ENCODE measurements at regions not wholly inside any gene's neighbourhood (a gene's known extent, or its start where the extent isn't known, plus 50 kb on each side); places are given as distances from the start of the nearest gene placed in this dataset.

DNA sequence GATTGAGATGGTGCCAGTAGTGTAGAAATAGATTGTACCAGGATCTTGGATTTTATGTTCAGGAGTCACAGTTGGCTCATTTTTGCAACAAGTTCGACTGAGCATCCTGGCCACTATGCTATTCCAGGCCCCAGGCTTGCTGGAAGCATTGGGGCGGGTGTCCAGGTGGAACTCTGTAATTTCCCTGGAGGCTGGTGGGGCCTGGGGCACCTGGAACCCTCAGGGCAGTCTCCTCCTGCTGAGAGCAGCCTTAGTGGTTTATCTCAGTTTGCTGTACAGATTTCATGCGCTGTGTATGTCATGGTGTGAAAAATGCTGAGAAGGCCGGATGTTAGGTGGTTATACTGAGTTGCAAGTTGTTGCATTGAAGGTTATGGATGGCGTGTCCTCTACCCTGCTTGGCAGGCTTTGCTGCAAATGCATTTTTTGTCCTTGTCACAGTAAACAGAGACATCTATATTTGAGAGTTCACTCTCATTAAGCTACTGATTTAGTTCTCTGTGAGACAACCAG lies 135.1 kb upstream of the MYLIP start:
- DNase-seq = no peak

- no peak for DNase-seq
Measured at GRCh38 chr6:15990179-15990578, 138.7 kb upstream of the MYLIP start.

DNA sequence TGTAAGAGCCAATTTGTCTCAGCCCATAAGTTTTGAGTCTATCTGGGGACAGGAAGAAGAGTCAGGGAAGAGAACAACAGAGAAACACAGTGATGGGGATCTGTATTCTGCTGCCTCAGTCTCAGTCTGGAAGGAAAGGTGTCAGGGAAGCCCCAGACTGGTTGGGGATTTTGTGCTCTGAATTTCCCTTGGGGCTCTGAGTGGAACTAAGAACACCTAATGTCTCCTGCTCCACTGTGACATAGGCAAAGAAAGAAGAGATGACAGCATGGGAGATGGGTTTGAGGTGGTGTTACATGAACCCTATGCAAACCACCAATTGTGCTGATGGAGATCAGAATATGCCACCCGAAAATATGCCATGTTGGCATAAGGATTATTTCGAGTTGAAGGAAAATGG lies 139.5 kb upstream of the MYLIP start:
- no peak for DNase-seq

DNA sequence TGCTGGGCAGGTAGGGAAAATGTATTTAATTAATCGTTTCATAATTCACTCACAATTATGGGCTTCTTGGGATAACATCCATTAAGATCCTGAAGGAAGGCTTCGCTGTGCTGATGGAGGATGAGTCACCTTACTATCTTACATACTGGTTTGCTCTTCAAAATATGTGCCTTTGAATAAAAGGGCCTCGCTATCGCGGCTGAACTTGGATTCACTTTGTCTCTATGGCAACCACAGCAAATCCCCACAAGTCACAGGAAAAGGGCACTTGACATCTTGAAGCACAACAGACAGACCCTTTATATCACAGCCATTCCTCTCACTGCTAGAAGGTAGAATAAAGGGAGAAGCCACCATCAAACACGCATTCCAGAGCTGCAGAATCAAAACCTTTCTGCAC lies 141.3 kb upstream of the MYLIP start:
- peak; percentile 67 to 88 for DNase-seq

- no peak for DNase-seq
Measured at GRCh38 chr6:15986027-15986629, 142.8 kb upstream of the MYLIP start.

DNA sequence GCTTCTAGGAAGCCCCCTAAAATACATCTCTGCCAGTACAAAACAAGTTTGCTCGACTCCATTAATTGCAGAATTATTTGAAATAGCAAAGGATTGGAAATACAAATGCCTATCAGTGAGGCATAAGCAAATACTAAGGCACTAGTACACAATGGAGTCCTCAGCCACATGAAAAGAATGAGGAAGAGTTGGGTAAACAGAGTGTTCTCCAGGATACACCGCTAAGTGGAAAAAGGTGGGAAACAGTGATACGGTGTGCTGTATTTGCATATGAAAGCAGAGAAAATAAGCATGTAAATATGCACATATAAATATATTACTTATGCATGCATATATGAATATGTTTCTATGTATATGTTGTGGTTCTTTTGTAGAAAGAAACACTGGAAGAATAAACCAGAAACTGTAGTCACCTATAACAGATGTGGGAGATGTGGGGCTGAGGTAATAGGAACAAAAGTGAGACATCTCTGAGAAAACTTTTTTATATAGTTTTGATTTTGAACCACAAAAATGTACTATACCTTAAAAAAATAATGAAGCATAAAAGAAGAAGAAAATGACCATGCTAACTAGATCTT lies 143.4 kb upstream of the MYLIP start:
- DNase-seq = no peak

- no peak for DNase-seq
Measured at GRCh38 chr6:15981956-15982355, 146.9 kb upstream of the MYLIP start.

DNA sequence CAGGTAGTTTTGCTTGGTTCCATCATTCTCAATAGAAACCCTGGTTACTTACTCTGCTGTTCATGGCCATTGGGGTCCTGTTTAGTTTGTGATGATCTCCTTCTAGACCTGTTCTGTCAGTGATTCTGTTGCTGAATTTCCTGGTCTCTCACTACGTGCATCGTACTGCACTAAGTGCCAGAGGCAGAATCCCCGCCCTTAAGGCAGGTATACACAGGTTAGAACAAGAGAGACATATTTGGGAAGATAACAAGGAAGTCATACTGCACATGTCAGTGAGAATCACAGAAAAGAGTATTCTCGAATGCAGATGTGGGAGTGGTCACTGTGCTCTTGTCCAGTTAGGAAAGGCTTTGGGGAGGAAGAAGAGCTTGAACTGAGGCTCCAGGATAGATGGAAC lies 148.1 kb upstream of the MYLIP start:
- no peak for DNase-seq

- DNase-seq = no peak
Measured at GRCh38 chr6:15978426-15978825, 150.5 kb upstream of the MYLIP start.

GRCh38 chr6:15977050-15977449 lies 151.8 kb upstream of the MYLIP start:
- no peak for DNase-seq

- DNase-seq = no peak
Measured at GRCh38 chr6:15974817-15975216, 154.1 kb upstream of the MYLIP start.

- no peak for DNase-seq
Measured at GRCh38 chr6:15970517-15970916, 158.4 kb upstream of the MYLIP start.

DNA sequence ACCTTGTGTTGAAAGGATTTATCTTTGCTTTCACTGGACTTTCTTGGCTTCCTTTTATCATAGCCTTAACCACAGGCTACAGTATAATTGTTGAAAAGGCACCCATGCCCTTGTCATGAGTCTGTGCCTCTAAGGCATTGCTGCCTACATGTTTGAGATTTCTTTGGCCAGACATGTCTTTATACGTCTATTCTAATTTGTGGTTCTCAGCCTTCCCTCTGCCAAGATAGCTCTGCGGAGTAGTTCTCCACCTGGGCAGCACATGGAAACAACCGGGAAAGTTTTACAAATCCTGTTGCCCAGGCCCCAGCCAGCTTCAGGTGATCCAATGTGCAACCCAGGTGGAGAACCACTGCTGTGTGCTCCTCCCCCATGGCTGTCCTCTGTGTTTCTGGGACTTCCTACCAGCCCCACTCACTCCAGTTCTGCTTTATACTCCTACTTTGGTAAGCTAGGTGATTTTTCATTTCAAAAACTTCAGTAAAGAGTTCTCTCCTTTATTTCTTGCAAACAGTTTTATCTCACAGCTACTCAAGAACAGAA lies 159.6 kb upstream of the MYLIP start:
- no peak for DNase-seq

- no peak for DNase-seq
Measured at GRCh38 chr6:15968519-15968918, 160.4 kb upstream of the MYLIP start.

GRCh38 chr6:15966000-15966520 lies 162.8 kb upstream of the MYLIP start:
- no peak for DNase-seq

DNA sequence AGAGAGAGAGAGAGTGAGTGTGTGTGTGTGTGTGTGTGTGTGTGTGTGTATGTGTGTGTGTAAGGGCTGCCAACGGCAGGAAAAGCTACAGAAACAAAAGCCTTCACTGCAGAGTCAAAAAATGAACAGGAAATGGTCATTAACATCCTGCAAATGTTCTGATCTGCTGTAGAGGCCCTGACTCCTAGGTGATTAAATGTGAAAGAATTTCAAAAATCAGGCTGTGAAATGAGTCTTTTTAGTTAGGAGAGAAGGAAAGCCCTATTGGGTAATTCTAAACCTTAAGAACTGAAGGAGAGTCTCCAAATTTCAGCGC lies 166.5 kb upstream of the MYLIP start:
- DNase-seq = no peak

DNA sequence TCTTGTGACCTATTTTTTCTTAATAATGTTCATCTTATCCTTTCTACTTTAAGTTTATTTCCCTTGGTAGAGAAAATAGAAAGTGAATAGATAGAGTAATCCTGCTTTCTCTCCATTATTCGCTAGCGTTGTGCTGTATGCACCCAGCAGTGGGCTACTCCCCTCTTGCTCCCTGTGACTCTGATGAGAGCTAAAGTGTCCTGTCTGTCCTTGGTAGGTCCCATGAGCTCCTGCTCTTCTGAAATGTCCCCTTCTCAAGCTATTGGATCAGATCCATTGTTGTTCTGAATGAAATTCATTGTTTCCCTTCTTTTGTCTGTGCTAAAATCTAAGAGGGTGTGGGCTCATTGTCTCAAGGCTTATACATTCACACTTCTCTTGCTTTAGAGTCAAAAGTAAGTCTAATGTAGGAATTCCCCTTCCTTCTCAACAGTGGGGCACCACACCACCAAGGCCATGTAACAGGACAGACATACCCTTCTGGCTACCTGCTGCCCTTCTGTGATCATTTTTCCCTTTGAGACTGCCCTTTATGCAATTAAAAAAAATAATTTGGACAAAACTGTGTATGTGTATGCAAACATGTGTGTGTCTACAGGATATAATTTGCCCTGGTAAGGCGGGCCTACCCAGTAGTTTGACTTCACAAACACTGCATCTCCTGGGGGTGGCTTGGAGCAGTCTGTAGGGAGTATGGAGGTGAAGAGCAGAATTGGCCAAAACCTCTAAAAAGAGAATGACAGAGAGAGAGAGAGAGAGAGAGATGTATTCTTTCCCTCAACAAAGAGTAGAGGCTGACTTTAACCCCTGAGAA lies 167.0 kb upstream of the MYLIP start:
- DNase-seq = no peak

DNA sequence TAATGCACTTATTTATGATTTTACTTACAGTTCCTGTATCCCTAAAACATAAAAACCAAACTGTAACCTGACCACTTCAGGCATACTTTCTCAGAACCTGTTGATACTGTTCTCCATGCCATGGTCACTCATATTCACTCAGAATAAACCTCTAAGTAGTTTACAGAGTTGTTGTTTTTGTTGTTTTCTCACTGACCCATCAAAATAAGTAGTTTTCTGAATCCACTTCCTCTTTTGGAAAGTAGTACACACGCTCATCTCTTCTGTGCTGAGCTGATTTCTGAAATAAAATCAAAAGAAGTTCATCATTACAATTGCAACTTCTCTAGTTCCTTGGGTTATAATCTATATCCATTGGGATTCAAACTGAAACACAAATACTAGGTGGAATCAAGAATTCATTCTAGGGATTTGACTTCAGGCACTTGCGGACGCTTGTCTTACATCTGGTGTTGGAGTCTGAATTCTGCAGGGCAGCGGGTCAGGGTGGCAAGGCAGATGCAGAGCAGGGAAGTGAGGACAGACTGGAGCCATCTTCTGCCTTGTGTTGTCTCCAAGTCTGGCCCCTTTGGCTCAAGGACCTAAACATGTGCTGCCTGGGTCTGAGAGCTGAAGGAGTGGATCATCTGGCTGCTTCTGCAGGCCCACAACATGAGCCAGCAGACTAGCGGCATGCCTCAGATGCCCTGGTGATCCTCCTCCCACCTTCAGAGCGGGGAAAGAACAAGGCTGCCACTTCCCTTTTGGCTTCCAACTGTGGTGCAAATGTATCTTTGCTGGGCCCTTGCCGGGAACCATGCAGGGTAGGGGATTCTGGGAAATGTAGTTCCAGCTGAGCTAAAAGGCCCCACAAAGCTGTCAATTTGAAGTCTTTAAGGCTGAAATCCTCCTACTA lies 167.9 kb upstream of the MYLIP start:
- DNase-seq = no peak

- no peak for DNase-seq
Measured at GRCh38 chr6:15957655-15958169, 171.2 kb upstream of the MYLIP start.

- no peak for DNase-seq
Measured at GRCh38 chr6:15956205-15957106, 172.4 kb upstream of the MYLIP start.

GRCh38 chr6:15955484-15955883 lies 173.4 kb upstream of the MYLIP start:
- no peak for DNase-seq
